K562 (cell line): ENCODE measurements at regions not wholly inside any gene's neighbourhood (a gene's known extent, or its start where the extent isn't known, plus 50 kb on each side); places are given as distances from the start of the nearest gene placed in this dataset.

ENCODE experiments used
- ATAC-seq: fragments of 200-7000 bp; cut with Tn5 transposase; 3 replicates; pipeline ENCODE4 v1.9.1; 2020; ENCODE audit warnings: moderate library complexity
- BruUV-seq: library from RNA; stranded (reverse); fragments of 400-500 nt; replicated peaks from 2 replicates; lab custom pipeline; 2021; lab: Mats Ljungman, UMichigan
- CTCF ChIA-PET: fragments of 300-600 bp; formaldehyde crosslinking; extraction: SDS; loops from one replicate; lab custom pipeline; 2021; ENCODE audit warnings: low intra/inter-chr PET ratio; lab: Yijun Ruan, JAX
- POLR2A ChIA-PET: fragments of 300-600, 350-650 bp; sonication (Branson Sonifier 250); formaldehyde crosslinking; extraction: SDS; loops from one replicate; lab custom pipeline; 2021; ENCODE audit warnings: antibody characterized with exemption, inconsistent platforms; lab: Yijun Ruan, JAX
- DNase-seq, 4 experiments: peaks; one replicate each; pipeline versions ENCODE4 v3.0.0 to v3.0.0-alpha.2; 2011 to 2018; ENCODE audit warnings: low spot score in 3 of 4, mixed read lengths in 3 of 4; ENCODE audit errors: extremely low read depth in 1 of 4
- FAIRE-seq: peaks from 2 replicates; lab custom pipeline; 2011; peaks lifted over from hg19 to GRCh38; lab: Jason Lieb, UNC
- H2AFZ ChIP-seq: 2 replicates; pipeline ENCODE4 v1.6.0; 2011; ENCODE audit warnings: low read depth, low read length, control low read depth, inconsistent platforms
- H3K27ac ChIP-seq: fragments of 200-600 bp; 3 replicates; pipeline ENCODE4 v1.8.0; 2011; ENCODE audit warnings: low read depth, mild to moderate bottlenecking, control low read depth, inconsistent platforms, low read length, moderate library complexity, mixed read lengths; ENCODE audit errors: extremely low read depth
- H3K27me3 ChIP-seq, 2 experiments: fragments of 300-600 bp in 1 of 2; 2 replicates in 1 of 2; 3 replicates in 1 of 2; pipeline versions ENCODE4 v1.6.0 to v1.8.0; 2011; ENCODE audit warnings: inconsistent platforms in 2 of 2, low read length in 2 of 2, mild to moderate bottlenecking in 1 of 2, mixed read lengths in 1 of 2, moderate library complexity in 1 of 2; ENCODE audit not compliant: control insufficient read depth in 2 of 2, insufficient read depth in 2 of 2
- H3K36me3 ChIP-seq: fragments of 300-600 bp; 3 replicates; pipeline ENCODE4 v1.8.0; 2011; ENCODE audit warnings: mild to moderate bottlenecking, low read length, inconsistent platforms; ENCODE audit not compliant: control insufficient read depth, insufficient read depth
- H3K4me1 ChIP-seq, 2 experiments: fragments of 200-600 bp in 1 of 2; replicated peaks in 1 of 2; 2 replicates in 1 of 2; 3 replicates in 1 of 2; pipeline versions ENCODE4 v1.5.1 to v1.8.0; 2011; ENCODE audit warnings: inconsistent platforms in 2 of 2, low read length in 2 of 2, mild to moderate bottlenecking in 1 of 2, mixed read lengths in 1 of 2, moderate library complexity in 1 of 2; ENCODE audit not compliant: control insufficient read depth in 2 of 2, insufficient read depth in 2 of 2
- H3K4me2 ChIP-seq: 2 replicates; pipeline ENCODE4 v1.6.1; 2011; ENCODE audit warnings: low read length, control low read depth, inconsistent platforms, mixed read lengths; ENCODE audit not compliant: insufficient read depth
- H3K4me3 ChIP-seq: fragments of 200-600 bp; sonication (generic), shearing (Covaris generic); 2 replicates; pipeline ENCODE4 v1.5.1; 2016; ENCODE audit warnings: control low read depth, inconsistent platforms
- H3K79me2 ChIP-seq: fragments of 200-600 bp; 3 replicates; pipeline ENCODE4 v1.8.0; 2011; ENCODE audit warnings: low read length, inconsistent platforms; ENCODE audit not compliant: control insufficient read depth, insufficient read depth
- H3K9ac ChIP-seq, 2 experiments: 2 replicates each; pipeline versions ENCODE4 v1.6.0 to v1.6.1; 2011; ENCODE audit warnings: low read depth in 2 of 2, low read length in 2 of 2, control low read depth in 1 of 2, inconsistent platforms in 1 of 2, mild to moderate bottlenecking in 1 of 2, mixed read lengths in 1 of 2; ENCODE audit not compliant: insufficient read depth in 1 of 2
- H3K9me1 ChIP-seq: one replicate; pipeline ENCODE4 v1.6.0; 2011; ENCODE audit warnings: inconsistent platforms, mild to moderate bottlenecking, low read length, moderate library complexity; ENCODE audit not compliant: control insufficient read depth, insufficient read depth
- H3K9me3 ChIP-seq: replicated peaks from 2 replicates; pipeline ENCODE4 v1.5.1; 2011; ENCODE audit warnings: low read depth, low read length, inconsistent platforms; ENCODE audit not compliant: control insufficient read depth, insufficient read depth
- H4K20me1 ChIP-seq: replicated peaks from 2 replicates; pipeline ENCODE4 v1.6.1; 2011; ENCODE audit warnings: low read length, inconsistent platforms, mixed read lengths; ENCODE audit not compliant: control insufficient read depth, insufficient read depth
- ARID1B ChIP-seq: fragments of 450-650 bp; IDR thresholded peaks from 2 replicates; pipeline ENCODE4 v1.6.1; 2016; ENCODE audit warnings: antibody characterized with exemption, mild to moderate bottlenecking, inconsistent platforms
- BRD9 ChIP-seq: fragments of 450-650 bp; IDR thresholded peaks from 2 replicates; pipeline ENCODE4 v1.6.1; 2018; ENCODE audit warnings: low read depth; ENCODE audit not compliant: partially characterized antibody
- CBFA2T3 ChIP-seq: fragments of 450-650 bp; IDR thresholded peaks from 2 replicates; pipeline ENCODE4 v1.6.1; 2017
- DPF2 ChIP-seq: fragments of 450-650 bp; IDR thresholded peaks from 2 replicates; pipeline ENCODE4 v1.6.1; 2016
- HDAC8 ChIP-seq: fragments of 450-650 bp; IDR thresholded peaks from 2 replicates; pipeline ENCODE4 v1.6.1; 2016; ENCODE audit warnings: mild to moderate bottlenecking, missing genetic modification characterization, moderate library complexity, missing compliant biosample characterization
- NBN ChIP-seq: fragments of 450-650 bp; IDR thresholded peaks from 2 replicates; pipeline ENCODE4 v1.6.1; 2016; ENCODE audit warnings: low read depth, mild to moderate bottlenecking
- NEUROD1 ChIP-seq: fragments of 150-350 bp; IDR thresholded peaks from 2 replicates; pipeline ENCODE4 v1.6.1; 2014; ENCODE audit warnings: borderline replicate concordance, low read length, low read depth; ENCODE audit not compliant: partially characterized antibody
- PHTF2 ChIP-seq: fragments of 250-450 bp; sonication (Bioruptor Pico); IDR thresholded peaks from 2 replicates; pipeline ENCODE4 v1.5.0; 2021; ENCODE audit warnings: mild to moderate bottlenecking
- PKNOX1 ChIP-seq: fragments of 450-650 bp; IDR thresholded peaks from 2 replicates; pipeline ENCODE4 v1.6.1; 2016
- RBM22 ChIP-seq: fragments of 200-400 bp; formaldehyde crosslinking; IDR thresholded peaks from 2 replicates; pipeline ENCODE4 v1.6.1; 2018; ENCODE audit warnings: low read length, low read depth; ENCODE audit not compliant: poor library complexity, severe bottlenecking
- RHOXF2B ChIP-seq: fragments of 250-450 bp; sonication (Bioruptor Pico); conservative IDR thresholded peaks from 2 replicates; pipeline ENCODE4 v1.5.1; 2021
- SMARCA4 ChIP-seq: fragments of 450-650 bp; IDR thresholded peaks from 2 replicates; pipeline ENCODE4 v1.6.1; 2016
- SPI1 ChIP-seq: IDR thresholded peaks from 2 replicates; pipeline ENCODE4 v1.6.1; 2011; ENCODE audit warnings: low read depth, low read length, control low read depth, borderline replicate concordance
- SRF ChIP-seq, 2 experiments: fragments of 250-450, 450-650 bp in 1 of 2; sonication (Bioruptor Pico) in 1 of 2; sonication (generic) in 1 of 2; formaldehyde crosslinking; IDR thresholded peaks; 2 replicates each; pipeline versions ENCODE4 v1.5.0 to v1.5.1; 2020 to 2022; ENCODE audit warnings: mild to moderate bottlenecking in 1 of 2, missing genetic modification reagents in 1 of 2
- TAL1 ChIP-seq: fragments of 450-650 bp; IDR thresholded peaks from 2 replicates; pipeline ENCODE4 v1.6.1; 2016; ENCODE audit warnings: mild to moderate bottlenecking
- ZNF23 ChIP-seq: fragments of 250-450 bp; sonication (Bioruptor Pico); IDR thresholded peaks from 2 replicates; pipeline ENCODE4 v1.4.0; 2020; ENCODE audit warnings: mild to moderate bottlenecking
- ZNF3 ChIP-seq: fragments of 250-450 bp; sonication (Bioruptor Pico); IDR thresholded peaks from 2 replicates; pipeline ENCODE4 v1.5.0; 2021; ENCODE audit warnings: mild to moderate bottlenecking, moderate library complexity
- ZNF717 ChIP-seq: fragments of 250-450 bp; sonication (Bioruptor Pico); IDR thresholded peaks from 2 replicates; pipeline ENCODE4 v1.5.0; 2021
- ZNF77 ChIP-seq: fragments of 250-450 bp; sonication (Bioruptor Pico); IDR thresholded peaks from 2 replicates; pipeline ENCODE4 v1.5.0; 2020
- WGBS: fragments of 100-300 bp; shearing (Covaris generic); methylation state at CpG from one replicate; pipeline ENCODE4 v1.1.6; 2016; ENCODE audit warnings: low coverage, mixed read lengths; ENCODE audit not compliant: insufficient coverage; ENCODE audit errors: missing lambda C conversion rate; 5-methylcytosine and 5-hydroxymethylcytosine counted together
- in situ Hi-C: fragments of 300-500 bp; cut with MboI; formaldehyde crosslinking; loops from 4 replicates; pipeline ENCODE4 v1.15.0; 2018; ENCODE audit warnings: inconsistent platforms, mixed read lengths
- intact Hi-C: fragments of 100-400 bp; cut with micrococcal nuclease; formaldehyde crosslinking; loops from 2 replicates; pipeline ENCODE4 v1.14.2; 2022

- intact Hi-C loops (no loop called here), in situ Hi-C loops (no loop called here)
- DNase-seq (no peak), FAIRE-seq (no peak), ATAC-seq (no peak)
- BruUV-seq = no TSS peak
- H3K4me3 ChIP-seq = no peak overlapping the region
- no peak overlapping the region for H3K4me2 ChIP-seq
- no peak overlapping the region for H2AFZ ChIP-seq
- H3K79me2 ChIP-seq = no peaks in the 10 kb centered on the region
- no peaks in the 10 kb centered on the region for H3K9me1 ChIP-seq
- TF ChIP-seq PHTF2 = no peak
- TF ChIP-seq CBFA2T3 = peak; percentile 28; the same call in 1 of the 2 replicates
- POLR2A ChIA-PET = no interaction called here
- H3K27me3 ChIP-seq = peaks cover 0 to 6% of the 10 kb centered on the region in 2 experiments; a peak in 1 of 5 replicates
- H3K9me3 ChIP-seq = no peaks in the 10 kb centered on the region
- H4K20me1 ChIP-seq = no peaks in the 10 kb centered on the region
- 15% methylated on average over 4 of the region's 4 CpGs for WGBS
- CTCF ChIA-PET = no interaction called here
- H3K4me1 ChIP-seq = peaks cover 0 to 25% of the 10 kb centered on the region in 2 experiments
- H3K9ac ChIP-seq = no peak overlapping the region
- H3K27ac ChIP-seq = no peak overlapping the region
- no peaks in the 10 kb centered on the region for H3K36me3 ChIP-seq
Observed at GRCh38 chr18:22101731-22102130, 67.7 kb upstream of the GATA6 start.

DNA sequence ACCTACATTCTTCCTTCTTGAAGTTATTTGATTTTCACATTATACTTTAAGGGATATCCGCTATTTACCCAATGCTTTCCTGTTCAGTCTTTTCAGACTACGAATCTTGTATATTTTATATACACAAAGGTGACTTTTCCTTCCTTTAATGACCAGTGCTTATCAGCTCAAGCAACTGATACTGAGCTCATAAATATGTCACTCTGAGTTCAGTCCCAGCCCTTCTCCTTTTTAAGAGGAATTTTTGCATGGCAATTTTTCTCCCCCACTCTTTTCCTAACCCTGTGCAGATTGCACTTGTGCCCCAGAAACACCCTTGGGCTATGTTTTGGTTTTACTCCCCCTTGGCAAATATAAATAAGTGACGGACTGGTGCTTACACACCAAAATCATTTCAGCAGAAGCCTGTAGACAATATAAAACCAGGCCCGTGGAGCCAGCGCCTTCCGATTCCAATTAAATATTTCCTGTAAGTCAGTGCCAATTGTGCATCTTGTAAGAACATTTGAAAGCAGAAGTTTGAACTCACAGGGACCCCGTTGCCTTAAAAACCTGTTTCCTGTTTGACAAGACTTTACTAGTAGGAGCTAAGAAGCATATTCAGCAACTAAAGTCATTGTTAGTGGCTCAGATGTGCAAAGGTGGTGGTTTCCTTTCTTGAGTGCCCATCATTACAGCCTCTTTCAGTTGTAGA, 66.3 kb upstream of the GATA6 start:
- ChIA-PET POLR2A (interaction anchor here (0.6 to 1.4 kb wide), 4 partner anchors 10 to 240 kb away, joined by 3 read pairs; no protein-coding TSS in a partner anchor), CTCF (no interaction called here)
- DNase-seq (no peak), ATAC-seq (peak; percentile 21; the same call in 1 of the 3 replicates), FAIRE-seq (no peak)
- Histone ChIP-seq H3K9me3 (no peaks in the 10 kb centered on the region), H3K4me3 (no peak overlapping the region), H3K27me3 (no peaks in the 10 kb centered on the region), H3K36me3 (no peaks in the 10 kb centered on the region), H3K79me2 (no peaks in the 10 kb centered on the region), H4K20me1 (no peaks in the 10 kb centered on the region), H3K9me1 (no peaks in the 10 kb centered on the region), H3K4me1 (peaks cover 0 to 25% of the 10 kb centered on the region in 2 experiments), H2AFZ (peak overlapping the region; percentile 35; the same call in 1 of the 2 replicates), H3K9ac (no peak overlapping the region), H3K27ac (no peak overlapping the region), H3K4me2 (peak overlapping the region; percentile 16; the same call in 1 of the 2 replicates)
- intact Hi-C loops (no loop called here), in situ Hi-C loops (no loop called here)
- BruUV-seq = no TSS peak
- WGBS = 44% methylated on average over 7 of the region's 7 CpGs
- no peak for TF ChIP-seq ZNF717
- TF ChIP-seq PKNOX1 = peak; percentile 80
- TF ChIP-seq ARID1B = peak; percentile 51; the same call in 1 of the 2 replicates
- no peak for TF ChIP-seq HDAC8 (tag)
- TF ChIP-seq SMARCA4 = peak; percentile 37
- TF ChIP-seq TAL1 = peak; percentile 13; the same call in 1 of the 2 replicates
- TF ChIP-seq NEUROD1 = no peak
- no peak for TF ChIP-seq ZNF3
- TF ChIP-seq BRD9 = no peak
- TF ChIP-seq RHOXF2B = no peak
- peak; percentile 47; the same call in 1 of the 2 replicates for TF ChIP-seq DPF2
- TF ChIP-seq NBN = no peak
- TF ChIP-seq ZNF23 = no peak
- no peak for TF ChIP-seq RBM22
- no peak for TF ChIP-seq ZNF77 (CRISPR knock-in tag)
- peak; percentile 19; the same call in 1 of the 2 replicates for TF ChIP-seq SPI1
- TF ChIP-seq SRF (CRISPR knock-in tag; IDR thresholded peaks at IDR 0.05) = no peak
